A673 (cell line): ENCODE measurements at regions not wholly inside any gene's neighbourhood (a gene's known extent, or its start where the extent isn't known, plus 50 kb on each side); places are given as distances from the start of the nearest gene placed in this dataset.

ENCODE experiments used
- BruUV-seq: library from RNA; stranded (reverse); fragments of 400-500 nt; replicated peaks from 2 replicates; lab custom pipeline; 2021; lab: Mats Ljungman, UMichigan
- CTCF ChIA-PET: fragments of 300-600 bp; sonication (Branson Sonifier 250); formaldehyde crosslinking; loops from one replicate; lab custom pipeline; 2022; ENCODE audit warnings: antibody characterized with exemption; lab: Charles Lee
- POLR2A ChIA-PET: fragments of 300-600 bp; sonication (Branson Sonifier 250); formaldehyde crosslinking; loops from one replicate; lab custom pipeline; 2022; ENCODE audit warnings: antibody characterized with exemption; ENCODE audit not compliant: low non-redundant PET; lab: Charles Lee
- DNase-seq: peaks from one replicate; pipeline ENCODE4 v3.0.0-alpha.2; 2015; ENCODE audit warnings: low spot score
- H3K27ac ChIP-seq: fragments of 200-600 bp; sonication (generic); 2 replicates; pipeline ENCODE4 v1.5.1; 2016; ENCODE audit warnings: mixed run types, low read depth, mild to moderate bottlenecking, mixed read lengths, antibody characterized with exemption, low read length; ENCODE audit not compliant: poor library complexity, severe bottlenecking
- H3K27me3 ChIP-seq: fragments of 200-600 bp; sonication (generic); replicated peaks from 2 replicates; pipeline ENCODE4 v1.6.1; 2017; ENCODE audit warnings: mixed run types, low read depth, mild to moderate bottlenecking, mixed read lengths, antibody characterized with exemption, low read length; ENCODE audit not compliant: insufficient read depth, poor library complexity
- H3K36me3 ChIP-seq: fragments of 200-600 bp; sonication (generic); 2 replicates; pipeline ENCODE4 v1.6.1; 2016; ENCODE audit warnings: mixed run types, mild to moderate bottlenecking, mixed read lengths, antibody characterized with exemption, low read length; ENCODE audit not compliant: insufficient read depth, poor library complexity, severe bottlenecking
- H3K4me1 ChIP-seq: fragments of 200-600 bp; sonication (generic); 2 replicates; pipeline ENCODE4 v1.6.1; 2017; ENCODE audit warnings: mixed run types, mild to moderate bottlenecking, mixed read lengths, antibody characterized with exemption, low read length; ENCODE audit not compliant: insufficient read depth, poor library complexity, severe bottlenecking
- H3K4me3 ChIP-seq: fragments of 200-600 bp; sonication (generic); 2 replicates; pipeline ENCODE4 v1.5.1; 2016; ENCODE audit warnings: low read depth, mixed run types, mild to moderate bottlenecking, mixed read lengths, low read length; ENCODE audit not compliant: poor library complexity, severe bottlenecking
- H3K9me3 ChIP-seq: fragments of 200-600 bp; sonication (generic); 2 replicates; pipeline ENCODE4 v1.6.1; 2016; ENCODE audit warnings: mixed run types, low read depth, mild to moderate bottlenecking, mixed read lengths, antibody characterized with exemption, low read length; ENCODE audit not compliant: poor library complexity, severe bottlenecking
- CTCF ChIP-seq: fragments of 300-800, 200-600 bp; sonication (generic); conservative IDR thresholded peaks from 2 replicates; pipeline ENCODE4 v1.5.1; 2017; ENCODE audit warnings: low read depth, mild to moderate bottlenecking, antibody characterized with exemption, low read length, moderate library complexity, mixed read lengths
- EZH2 ChIP-seq: fragments of 200-600 bp; sonication (generic); IDR thresholded peaks from 2 replicates; pipeline ENCODE4 v1.6.1; 2017; ENCODE audit warnings: borderline replicate concordance, low read depth, mild to moderate bottlenecking, mixed read lengths, antibody characterized with exemption, low read length; ENCODE audit not compliant: poor library complexity, severe bottlenecking
- intact Hi-C: fragments of 100-400 bp; cut with micrococcal nuclease; formaldehyde crosslinking; loops from one replicate; pipeline ENCODE4 v1.10.0; 2022; ENCODE audit not compliant: unreplicated experiment

GRCh38 chr16:64700628-64701027, 421.2 kb downstream of the CDH11 start:
- no peak for TF ChIP-seq CTCF
- TF ChIP-seq EZH2 = no peak
- H3K4me3 ChIP-seq = no peak overlapping the region
- no peaks in the 10 kb centered on the region for H3K27me3 ChIP-seq
- H3K36me3 ChIP-seq = no peaks in the 10 kb centered on the region
- H3K9me3 ChIP-seq = no peaks in the 10 kb centered on the region
- H3K27ac ChIP-seq = no peak overlapping the region
- ChIA-PET CTCF (no interaction called here), POLR2A (no interaction called here)
- no TSS peak for BruUV-seq
- DNase-seq = no peak
- H3K4me1 ChIP-seq = peaks cover 16% of the 10 kb centered on the region
- intact Hi-C loops = no loop called here

GRCh38 chr16:64696866-64697265, 425.0 kb downstream of the CDH11 start:
- Histone ChIP-seq H3K4me3 (no peak overlapping the region), H3K27ac (no peak overlapping the region), H3K4me1 (peaks cover 16% of the 10 kb centered on the region), H3K36me3 (no peaks in the 10 kb centered on the region), H3K9me3 (no peaks in the 10 kb centered on the region), H3K27me3 (no peaks in the 10 kb centered on the region)
- peak; percentile 58 for DNase-seq
- TF ChIP-seq EZH2 (no peak), CTCF (no peak)
- intact Hi-C loops = no loop called here
- BruUV-seq = no TSS peak
- POLR2A ChIA-PET = no interaction called here
- CTCF ChIA-PET = no interaction called here

GRCh38 chr16:64695684-64696083, 426.2 kb downstream of the CDH11 start:
- H3K36me3 ChIP-seq = no peaks in the 10 kb centered on the region
- intact Hi-C loops = no loop called here
- CTCF ChIA-PET = no interaction called here

More at GRCh38 chr16:64695684-64696083, 426.2 kb downstream of the CDH11 start:
- no peak overlapping the region for H3K27ac ChIP-seq
- DNase-seq = no peak
- H3K4me1 ChIP-seq = peaks cover 16% of the 10 kb centered on the region
- POLR2A ChIA-PET = no interaction called here
- no peaks in the 10 kb centered on the region for H3K9me3 ChIP-seq
- no peaks in the 10 kb centered on the region for H3K27me3 ChIP-seq
- H3K4me3 ChIP-seq = no peak overlapping the region
- no peak for TF ChIP-seq CTCF
- no peak for TF ChIP-seq EZH2
- BruUV-seq = no TSS peak
